OCI-M1 (cell line): ENCODE measurements at regions not wholly inside any gene's neighbourhood (a gene's known extent, or its start where the extent isn't known, plus 50 kb on each side); places are given as distances from the start of the nearest gene placed in this dataset.

Experiments used
- DNase-seq: peaks from one replicate; lab custom pipeline; 2025; lab: John Stamatoyannopoulos, UW

GRCh38 chr3:165451371-165452070, 255.3 kb upstream of the SLITRK3 start:
- DNase-seq = no peak

GRCh38 chr3:165446555-165446954, 250.4 kb upstream of the SLITRK3 start:
- DNase-seq = no peak

GRCh38 chr3:165444745-165445144, 248.6 kb upstream of the SLITRK3 start:
- DNase-seq = no peak

GRCh38 chr3:165443664-165444063, 247.5 kb upstream of the SLITRK3 start:
- DNase-seq = no peak

GRCh38 chr3:165442061-165442460, 245.9 kb upstream of the SLITRK3 start:
- no peak for DNase-seq

GRCh38 chr3:165440380-165440779, 244.2 kb upstream of the SLITRK3 start:
- peak; percentile 5 for DNase-seq

GRCh38 chr3:165439765-165440164, 243.6 kb upstream of the SLITRK3 start:
- DNase-seq = peak; percentile 53

- no peak for DNase-seq
Observed at GRCh38 chr3:165434516-165434915, 238.3 kb upstream of the SLITRK3 start.

GRCh38 chr3:165406425-165406824, 210.2 kb upstream of the SLITRK3 start:
- DNase-seq = no peak

GRCh38 chr3:165404357-165405027, 208.3 kb upstream of the SLITRK3 start:
- DNase-seq = no peak

GRCh38 chr3:165403666-165404065, 207.5 kb upstream of the SLITRK3 start:
- DNase-seq = no peak

GRCh38 chr3:165395188-165395587, 199.0 kb upstream of the SLITRK3 start:
- DNase-seq = no peak

GRCh38 chr3:165393461-165393860, 197.3 kb upstream of the SLITRK3 start:
- no peak for DNase-seq

GRCh38 chr3:165390166-165390565, 194.0 kb upstream of the SLITRK3 start:
- DNase-seq = no peak

- no peak for DNase-seq
Observed at GRCh38 chr3:165389653-165390052, 193.5 kb upstream of the SLITRK3 start.

- no peak for DNase-seq
Observed at GRCh38 chr3:165389064-165389463, 192.9 kb upstream of the SLITRK3 start.

GRCh38 chr3:165383381-165383780, 187.2 kb upstream of the SLITRK3 start:
- no peak for DNase-seq

GRCh38 chr3:165382672-165383071, 186.5 kb upstream of the SLITRK3 start:
- no peak for DNase-seq

- DNase-seq = no peak
Observed at GRCh38 chr3:165378761-165379160, 182.6 kb upstream of the SLITRK3 start.

GRCh38 chr3:165359005-165359404, 162.8 kb upstream of the SLITRK3 start:
- no peak for DNase-seq

- no peak for DNase-seq
Observed at GRCh38 chr3:165355316-165355715, 159.1 kb upstream of the SLITRK3 start.

- peak; percentile 2 for DNase-seq
Observed at GRCh38 chr3:165347526-165347925, 151.3 kb upstream of the SLITRK3 start.

GRCh38 chr3:165346503-165346902, 150.3 kb upstream of the SLITRK3 start:
- no peak for DNase-seq

- no peak for DNase-seq
Observed at GRCh38 chr3:165343185-165343584, 147.0 kb upstream of the SLITRK3 start.
